ENCODE measurements at regions not wholly inside any gene's neighbourhood (a gene's known extent, or its start where the extent isn't known, plus 50 kb on each side); places are given as distances from the start of the nearest gene placed in this dataset.
"Not testable (repeated sequence)": the region's sequence is repeated elsewhere in the genome, so short reads cannot be mapped to it uniquely, and the experiment has no call there.

DNA sequence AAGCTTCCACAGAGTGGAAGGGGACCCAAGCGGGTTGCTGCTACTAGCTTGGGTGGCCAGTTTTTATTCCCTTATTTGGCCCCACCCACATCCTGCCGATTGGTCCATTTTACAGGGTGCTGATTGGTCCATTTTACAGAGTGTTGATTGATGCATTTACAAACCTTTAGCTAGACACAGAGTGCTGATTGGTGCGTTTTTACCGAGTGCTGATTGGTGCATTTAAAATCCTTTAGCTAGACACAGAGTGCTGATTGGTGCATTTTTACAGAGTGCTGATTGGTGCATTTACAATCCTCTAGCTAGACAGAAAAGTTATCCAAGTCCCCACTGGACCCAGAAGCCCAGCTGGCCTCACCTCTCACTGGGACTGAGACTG, 187.0 kb upstream of the KCNMB2 start:
- DNase-seq (ENCODE audit: low read depth): not testable (repeated sequence)

GRCh38 chr3:178350763-178351162, 185.5 kb upstream of the KCNMB2 start:
- no peak for DNase-seq (ENCODE audit: low read depth)

GRCh38 chr3:178352326-178353005, 183.8 kb upstream of the KCNMB2 start:
- DNase-seq (ENCODE audit: low read depth): peak; percentile 81

- no peak for DNase-seq (ENCODE audit: low read depth)
Observed at GRCh38 chr3:178353006-178353694, 183.1 kb upstream of the KCNMB2 start.

- DNase-seq (ENCODE audit: low read depth): no peak
Observed at GRCh38 chr3:178359728-178360127, 176.5 kb upstream of the KCNMB2 start.

DNA sequence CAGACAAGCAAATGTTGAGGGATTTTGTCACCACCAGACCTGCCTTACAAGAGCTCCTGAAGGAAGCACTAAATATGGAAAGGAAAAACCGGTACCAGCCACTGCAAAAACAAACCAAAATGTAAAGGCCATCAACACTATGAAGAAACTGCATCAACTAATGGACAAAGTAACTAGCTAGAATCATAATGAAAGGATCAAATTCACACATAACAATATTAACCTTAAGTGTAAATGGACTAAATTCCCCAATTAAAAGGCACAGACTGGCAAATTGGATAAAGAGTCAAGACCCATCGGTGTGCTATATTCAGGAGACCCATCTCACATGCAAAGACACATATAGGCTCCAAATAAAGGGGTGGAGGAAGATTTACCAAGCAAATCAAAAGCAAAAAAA, 173.2 kb upstream of the KCNMB2 start:
- DNase-seq (ENCODE audit: low read depth): not testable (repeated sequence)

DNA sequence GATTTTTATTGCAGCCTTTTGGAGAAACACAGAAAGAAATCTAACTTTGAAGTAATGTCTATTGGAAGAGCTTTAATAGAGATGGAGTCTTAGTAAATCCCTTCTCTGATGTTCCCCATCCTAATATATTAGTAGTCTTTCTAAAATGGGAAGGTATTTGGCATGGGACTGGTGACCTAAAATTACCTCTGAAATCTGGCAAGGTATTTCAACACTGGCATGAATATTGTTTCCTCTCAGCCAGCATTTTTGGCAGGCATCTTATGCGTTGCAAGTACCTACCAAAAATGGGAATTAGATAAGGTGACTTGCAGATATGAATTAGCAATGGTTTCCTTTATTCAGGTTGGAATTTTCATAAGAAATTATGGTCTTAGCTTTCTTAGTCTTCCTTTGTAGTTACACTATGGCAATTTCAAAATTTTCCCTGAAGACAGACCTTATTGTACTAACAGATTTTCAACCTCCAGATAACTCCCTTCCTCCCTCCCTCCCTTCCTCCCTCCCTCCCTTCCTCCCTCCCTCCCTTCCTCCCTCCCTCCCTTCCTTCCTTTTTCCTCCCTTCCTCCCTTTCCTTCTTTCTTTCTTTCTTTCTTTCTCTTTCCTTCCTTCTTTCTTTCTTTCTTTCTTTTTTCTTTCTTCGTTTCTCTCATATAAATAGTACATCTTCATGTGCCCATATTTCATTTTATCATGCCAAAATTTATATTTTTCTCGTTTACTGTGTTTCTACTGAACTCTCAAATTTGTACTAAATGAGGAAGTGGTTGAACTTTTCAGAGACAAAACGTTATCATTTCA, 168.2 kb upstream of the KCNMB2 start:
- DNase-seq (ENCODE audit: low read depth): no peak

DNA sequence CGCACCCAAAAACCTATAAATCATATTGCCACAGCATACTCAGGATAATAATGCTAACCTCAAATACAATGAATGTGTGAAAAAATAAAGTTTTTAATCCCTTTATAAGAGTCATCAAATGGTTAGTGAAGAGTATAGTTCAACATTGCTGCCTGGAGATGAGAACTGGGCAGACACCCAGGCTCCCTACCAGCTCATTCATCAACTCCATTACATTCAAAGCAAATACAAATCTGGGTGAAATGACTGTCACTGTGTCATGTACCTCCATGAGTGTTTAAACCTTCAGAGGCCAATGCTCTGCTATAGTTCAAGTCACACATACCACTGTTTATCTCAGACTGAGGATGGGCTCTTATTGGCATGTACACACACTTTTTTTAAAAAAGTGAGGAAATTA, 167.2 kb upstream of the KCNMB2 start:
- DNase-seq (ENCODE audit: low read depth): no peak

- DNase-seq (ENCODE audit: low read depth): no peak
Observed at GRCh38 chr3:178369811-178370210, 166.4 kb upstream of the KCNMB2 start.

GRCh38 chr3:178370387-178370786, 165.8 kb upstream of the KCNMB2 start:
- DNase-seq (ENCODE audit: low read depth): no peak

DNA sequence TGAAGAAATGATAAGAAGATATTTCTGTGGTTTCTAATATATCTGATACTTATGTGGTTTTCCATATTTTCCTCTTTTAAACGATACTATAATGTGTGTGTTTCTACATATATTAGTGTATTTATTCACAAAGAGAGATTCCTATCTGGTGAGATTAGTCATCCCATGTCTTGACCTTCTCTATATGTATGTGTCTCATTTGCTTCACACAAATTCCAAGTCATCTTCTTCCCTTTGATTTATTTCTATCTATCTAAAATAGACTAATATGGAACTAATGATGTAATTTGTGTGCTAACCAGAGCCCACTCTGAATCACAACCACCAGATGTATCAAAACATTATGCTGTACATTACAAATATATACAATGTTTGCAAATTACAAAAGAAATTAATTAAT, 154.7 kb upstream of the KCNMB2 start:
- no peak for DNase-seq (ENCODE audit: low read depth)

GRCh38 chr3:178381971-178382448, 154.2 kb upstream of the KCNMB2 start:
- DNase-seq (ENCODE audit: low read depth): no peak

DNA sequence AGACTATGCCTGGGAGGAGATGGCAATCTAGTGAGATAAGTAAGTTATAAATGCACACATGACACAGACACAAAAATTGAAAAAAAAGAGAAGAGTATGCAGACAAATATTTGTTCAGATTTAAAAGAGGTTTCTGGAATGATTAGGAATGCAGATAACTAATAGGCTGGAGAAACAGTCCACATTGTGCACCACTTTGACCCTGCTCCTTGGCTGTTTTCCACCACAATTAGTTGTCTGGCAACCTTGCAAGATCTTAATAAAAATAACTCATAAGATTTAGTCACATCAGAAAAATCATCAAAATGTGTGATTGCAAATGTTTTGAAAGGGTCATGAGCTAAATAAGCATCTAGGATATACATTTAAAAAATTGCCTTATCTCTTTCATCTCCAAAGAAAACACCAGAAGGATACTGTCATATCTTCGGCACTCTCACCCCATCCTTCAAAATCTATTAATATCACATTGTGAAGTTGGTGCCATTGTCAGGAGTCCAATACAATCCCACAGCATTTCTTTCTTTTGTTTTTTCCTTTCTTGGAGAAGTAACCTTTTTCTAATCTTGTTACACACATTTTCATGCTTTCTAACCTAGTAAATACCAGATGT, 153.7 kb upstream of the KCNMB2 start:
- DNase-seq (ENCODE audit: low read depth): peak; percentile 83

- DNase-seq (ENCODE audit: low read depth): no peak
Observed at GRCh38 chr3:178384321-178385230, 151.7 kb upstream of the KCNMB2 start.

DNA sequence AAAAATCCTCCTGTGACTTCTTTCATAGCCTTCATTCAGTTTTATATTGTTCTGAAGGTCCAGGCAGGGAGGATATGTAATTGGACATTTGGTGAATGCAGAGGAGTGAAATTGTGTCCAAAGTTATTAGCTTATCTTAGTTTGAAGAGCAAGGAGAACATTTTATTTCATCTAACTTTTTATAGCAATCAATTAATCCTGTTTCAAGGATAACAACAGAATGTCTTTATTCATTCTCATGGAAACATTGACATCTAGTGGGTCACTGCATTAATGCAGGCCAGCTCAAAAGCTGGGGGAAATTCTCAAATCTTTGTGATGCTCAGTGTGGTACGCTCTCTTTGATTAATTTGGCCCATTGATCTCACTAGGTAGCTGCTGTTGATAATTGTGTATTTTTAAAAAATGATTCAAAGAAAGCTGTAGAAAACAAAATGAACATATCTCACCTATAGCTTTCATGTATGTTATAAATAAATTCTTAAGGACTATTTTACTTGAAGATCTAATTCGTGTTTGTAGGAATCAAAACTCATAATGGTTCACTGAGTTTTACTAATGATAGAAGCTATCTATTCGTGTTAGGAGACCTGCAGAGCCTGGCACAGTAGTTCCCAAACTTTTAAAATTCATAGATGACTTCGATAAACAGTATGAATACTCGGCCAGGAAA, 150.8 kb upstream of the KCNMB2 start:
- no peak for DNase-seq (ENCODE audit: low read depth)

GRCh38 chr3:178386401-178386800, 149.8 kb upstream of the KCNMB2 start:
- DNase-seq (ENCODE audit: low read depth): no peak

DNA sequence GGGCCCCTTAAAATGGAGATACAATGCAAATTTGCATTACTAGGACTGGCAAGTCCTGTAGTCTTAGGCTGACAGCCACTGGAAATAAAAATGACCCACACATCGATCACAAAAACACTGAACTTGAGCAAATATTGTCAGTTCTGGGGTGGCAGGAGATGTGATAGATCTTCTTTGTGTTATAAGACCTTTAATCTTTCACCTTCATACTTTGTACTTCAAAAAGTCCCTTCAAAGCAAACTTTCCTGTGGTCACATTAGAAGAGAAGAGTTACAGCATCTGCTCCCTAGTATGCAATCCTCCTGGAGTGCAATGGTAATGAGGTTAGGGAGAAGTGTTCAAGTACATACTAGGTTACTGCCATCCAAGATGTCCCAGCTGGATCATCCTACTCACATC, 149.4 kb upstream of the KCNMB2 start:
- DNase-seq (ENCODE audit: low read depth): no peak

- no peak for DNase-seq (ENCODE audit: low read depth)
Observed at GRCh38 chr3:178388473-178388872, 147.8 kb upstream of the KCNMB2 start.

DNA sequence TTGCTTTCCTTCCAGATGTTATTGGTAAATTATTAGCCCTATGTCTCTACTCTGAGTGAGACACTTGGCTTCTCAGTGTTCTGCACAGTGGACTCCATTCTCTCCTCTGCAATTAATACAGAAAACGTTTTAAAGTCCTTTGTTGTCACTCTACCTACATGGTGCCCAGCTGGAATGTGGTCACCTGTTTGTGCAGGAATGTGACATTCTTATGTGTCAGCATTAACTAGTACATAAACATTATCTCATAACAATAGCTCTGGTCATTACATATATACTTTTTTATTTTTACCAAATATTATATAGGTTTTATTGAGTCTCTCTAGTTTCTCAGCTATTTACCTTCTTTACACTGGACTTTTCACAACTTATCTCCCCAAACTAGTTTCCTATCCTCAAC, 147.0 kb upstream of the KCNMB2 start:
- no peak for DNase-seq (ENCODE audit: low read depth)

DNA sequence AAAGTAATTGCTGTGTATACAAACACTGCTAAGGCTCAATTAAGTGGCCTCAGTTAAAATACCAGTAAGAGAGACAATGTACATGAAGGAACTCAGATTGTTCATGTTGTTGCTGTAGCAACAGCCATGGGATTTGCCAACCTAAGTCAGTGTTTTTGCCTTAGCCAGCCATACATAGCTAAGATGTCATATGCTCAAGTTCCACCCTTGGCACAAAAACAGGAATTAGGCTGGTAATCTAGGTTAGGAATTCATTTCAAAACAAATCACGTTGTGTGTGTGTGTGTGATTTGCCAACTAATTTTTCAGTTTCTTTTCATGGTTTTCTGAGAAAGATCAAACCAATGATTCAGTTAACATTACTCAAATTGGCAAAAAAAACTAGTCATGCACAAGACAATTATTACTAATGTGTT, 143.7 kb upstream of the KCNMB2 start:
- DNase-seq (ENCODE audit: low read depth): no peak

DNA sequence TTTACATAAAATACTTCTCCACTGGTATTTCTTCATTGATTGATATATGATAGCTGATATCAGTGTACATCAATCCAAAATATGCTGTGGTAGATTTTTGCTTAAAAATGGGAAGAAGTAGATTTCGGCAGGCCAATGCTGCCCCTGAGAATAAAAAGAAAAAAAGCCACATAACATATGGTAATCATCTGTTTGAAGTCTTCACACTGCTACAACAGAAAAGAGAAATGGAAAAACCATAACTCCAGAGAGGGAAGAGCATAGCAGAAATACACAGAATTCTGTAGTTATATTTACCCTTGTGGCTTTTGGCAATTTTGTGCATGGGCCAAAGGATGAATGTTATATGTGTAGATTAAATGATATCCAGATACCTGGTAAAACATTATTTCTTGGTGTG, 143.1 kb upstream of the KCNMB2 start:
- DNase-seq (ENCODE audit: low read depth): no peak
